ENCODE measurements at regions not wholly inside any gene's neighbourhood (a gene's known extent, or its start where the extent isn't known, plus 50 kb on each side); places are given as distances from the start of the nearest gene placed in this dataset.

GRCh38 chrX:25869761-25870160 is 268.4 kb upstream of the MAGEB18 start:
- H3K4me2 ChIP-seq (ENCODE audit: low read length): no peak overlapping the region
- no peaks in the 10 kb centered on the region for H3K27me3 ChIP-seq (ENCODE audit: insufficient read depth, low read depth, low read length)
- no peaks in the 10 kb centered on the region for H3F3A ChIP-seq (ENCODE audit: insufficient read depth, low read length, poor library complexity, severe bottlenecking)
- no peaks in the 10 kb centered on the region for H4K20me1 ChIP-seq (ENCODE audit: insufficient read depth)
- no peaks in the 10 kb centered on the region for H3K79me2 ChIP-seq (replicated peaks; ENCODE audit: insufficient read depth, low read length)
- H3K9ac ChIP-seq (ENCODE audit: low read length): no peak overlapping the region
- H3K9me2 ChIP-seq (ENCODE audit: insufficient read depth, low read length): no peaks in the 10 kb centered on the region
- H3K4me3 ChIP-seq (ENCODE audit: low read length): no peak overlapping the region
- no peaks in the 10 kb centered on the region for H3K9me3 ChIP-seq (ENCODE audit: low read length)
- no peaks in the 10 kb centered on the region for H3K36me3 ChIP-seq (ENCODE audit: insufficient read depth, low read length)
- H2AFZ ChIP-seq (ENCODE audit: low read depth, low read length): no peak overlapping the region
- TF ChIP-seq, protein P1, sequence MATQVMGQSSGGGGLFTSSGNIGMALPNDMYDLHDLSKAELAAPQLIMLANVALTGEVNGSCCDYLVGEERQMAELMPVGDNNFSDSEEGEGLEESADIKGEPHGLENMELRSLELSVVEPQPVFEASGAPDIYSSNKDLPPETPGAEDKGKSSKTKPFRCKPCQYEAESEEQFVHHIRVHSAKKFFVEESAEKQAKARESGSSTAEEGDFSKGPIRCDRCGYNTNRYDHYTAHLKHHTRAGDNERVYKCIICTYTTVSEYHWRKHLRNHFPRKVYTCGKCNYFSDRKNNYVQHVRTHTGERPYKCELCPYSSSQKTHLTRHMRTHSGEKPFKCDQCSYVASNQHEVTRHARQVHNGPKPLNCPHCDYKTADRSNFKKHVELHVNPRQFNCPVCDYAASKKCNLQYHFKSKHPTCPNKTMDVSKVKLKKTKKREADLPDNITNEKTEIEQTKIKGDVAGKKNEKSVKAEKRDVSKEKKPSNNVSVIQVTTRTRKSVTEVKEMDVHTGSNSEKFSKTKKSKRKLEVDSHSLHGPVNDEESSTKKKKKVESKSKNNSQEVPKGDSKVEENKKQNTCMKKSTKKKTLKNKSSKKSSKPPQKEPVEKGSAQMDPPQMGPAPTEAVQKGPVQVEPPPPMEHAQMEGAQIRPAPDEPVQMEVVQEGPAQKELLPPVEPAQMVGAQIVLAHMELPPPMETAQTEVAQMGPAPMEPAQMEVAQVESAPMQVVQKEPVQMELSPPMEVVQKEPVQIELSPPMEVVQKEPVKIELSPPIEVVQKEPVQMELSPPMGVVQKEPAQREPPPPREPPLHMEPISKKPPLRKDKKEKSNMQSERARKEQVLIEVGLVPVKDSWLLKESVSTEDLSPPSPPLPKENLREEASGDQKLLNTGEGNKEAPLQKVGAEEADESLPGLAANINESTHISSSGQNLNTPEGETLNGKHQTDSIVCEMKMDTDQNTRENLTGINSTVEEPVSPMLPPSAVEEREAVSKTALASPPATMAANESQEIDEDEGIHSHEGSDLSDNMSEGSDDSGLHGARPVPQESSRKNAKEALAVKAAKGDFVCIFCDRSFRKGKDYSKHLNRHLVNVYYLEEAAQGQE (IDR thresholded peaks at IDR 0.05; ENCODE audit: borderline replicate concordance): no peak
- TF ChIP-seq EP300 (conservative IDR thresholded peaks at IDR 0.05; ENCODE audit: poor library complexity, severe bottlenecking): no peak
- no peak for TF ChIP-seq POLR2AphosphoS5 (IDR thresholded peaks at IDR 0.05)
- no peak for TF ChIP-seq SMC3 (conservative IDR thresholded peaks at IDR 0.05; ENCODE audit: poor library complexity)
- TF ChIP-seq RAD21 (conservative IDR thresholded peaks at IDR 0.05): no peak
- no peak for TF ChIP-seq CTCF (IDR thresholded peaks at IDR 0.05; ENCODE audit: poor library complexity, severe bottlenecking)
- no peak for TF ChIP-seq TAF1 (IDR thresholded peaks at IDR 0.05; ENCODE audit: low read depth)
- TF ChIP-seq EZH2 (IDR thresholded peaks at IDR 0.05; ENCODE audit: borderline replicate concordance, insufficient read depth, low read length, poor library complexity, severe bottlenecking): no peak
- TF ChIP-seq MXI1 (conservative IDR thresholded peaks at IDR 0.05; ENCODE audit: poor library complexity, severe bottlenecking): no peak
- H3K27ac ChIP-seq (ENCODE audit: low read length): no peak overlapping the region

GRCh38 chrX:25872786-25873185 is 265.4 kb upstream of the MAGEB18 start:
- Histone ChIP-seq H3K79me2 (replicated peaks; ENCODE audit: insufficient read depth, low read length) (no peaks in the 10 kb centered on the region), H3K9me3 (ENCODE audit: low read length) (no peaks in the 10 kb centered on the region), H3K9me2 (ENCODE audit: insufficient read depth, low read length) (no peaks in the 10 kb centered on the region), H3K27ac (ENCODE audit: low read length) (no peak overlapping the region), H3K27me3 (ENCODE audit: insufficient read depth, low read depth, low read length) (no peaks in the 10 kb centered on the region), H4K20me1 (ENCODE audit: insufficient read depth) (no peaks in the 10 kb centered on the region), H3K9ac (ENCODE audit: low read length) (no peak overlapping the region), H2AFZ (ENCODE audit: low read depth, low read length) (no peak overlapping the region), H3K36me3 (ENCODE audit: insufficient read depth, low read length) (no peaks in the 10 kb centered on the region), H3F3A (ENCODE audit: insufficient read depth, low read length, poor library complexity, severe bottlenecking) (no peaks in the 10 kb centered on the region), H3K4me2 (ENCODE audit: low read length) (no peak overlapping the region), H3K4me3 (ENCODE audit: low read length) (no peak overlapping the region)
- TF ChIP-seq CTCF (IDR thresholded peaks at IDR 0.05; ENCODE audit: poor library complexity, severe bottlenecking) (no peak), POLR2AphosphoS5 (IDR thresholded peaks at IDR 0.05) (no peak), EZH2 (IDR thresholded peaks at IDR 0.05; ENCODE audit: borderline replicate concordance, insufficient read depth, low read length, poor library complexity, severe bottlenecking) (no peak)

Measured in neural cell (in vitro differentiated cells).